ENCODE measurements at regions not wholly inside any gene's neighbourhood (a gene's known extent, or its start where the extent isn't known, plus 50 kb on each side); places are given as distances from the start of the nearest gene placed in this dataset.
A peak's percentile ranks its signal among the peaks of the same experiment; 100 is the strongest.

DNA sequence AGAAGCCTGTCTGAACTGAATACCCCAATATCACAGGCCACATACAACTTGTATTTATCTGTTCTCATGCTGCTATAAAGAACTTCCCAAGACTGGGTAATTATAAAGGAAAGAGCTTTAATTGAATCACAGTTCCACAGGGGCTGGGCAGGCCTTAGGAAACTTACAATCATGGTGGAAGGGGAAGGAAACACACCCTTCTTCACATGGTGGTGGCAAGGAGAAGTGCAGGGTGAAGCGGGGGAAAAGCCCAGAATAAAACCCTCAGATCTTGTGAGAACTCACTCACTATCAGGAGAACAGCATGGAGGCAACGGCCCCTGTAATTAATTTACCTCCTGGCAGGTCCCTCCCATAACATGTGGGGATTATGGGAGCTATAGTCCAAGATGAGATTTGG lies 50.3 kb upstream of the FNDC1 start:
- no peak for DNase-seq

GRCh38 chr6:159117563-159117962 lies 51.6 kb upstream of the FNDC1 start:
- DNase-seq = no peak

DNA sequence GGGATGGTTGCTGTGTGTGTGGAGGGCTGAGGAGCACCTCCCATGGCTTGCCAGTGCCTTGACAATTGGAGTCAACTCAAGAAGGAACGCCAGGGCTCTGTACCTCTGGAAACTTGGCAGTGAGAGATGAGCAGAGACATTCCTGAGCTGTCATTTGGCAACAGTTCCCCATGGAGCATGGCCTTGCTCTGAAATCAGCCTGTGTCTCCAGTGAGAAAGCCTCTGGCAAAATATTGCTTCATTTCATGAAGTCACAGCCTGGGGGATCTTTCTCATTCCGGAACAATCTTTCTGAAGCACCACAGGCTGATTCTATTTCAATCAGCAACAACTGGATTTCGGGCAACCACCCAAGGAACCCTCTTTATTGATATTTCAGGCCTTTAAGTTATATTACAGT lies 52.2 kb upstream of the FNDC1 start:
- peak; percentile 30 to 37 for DNase-seq

DNA sequence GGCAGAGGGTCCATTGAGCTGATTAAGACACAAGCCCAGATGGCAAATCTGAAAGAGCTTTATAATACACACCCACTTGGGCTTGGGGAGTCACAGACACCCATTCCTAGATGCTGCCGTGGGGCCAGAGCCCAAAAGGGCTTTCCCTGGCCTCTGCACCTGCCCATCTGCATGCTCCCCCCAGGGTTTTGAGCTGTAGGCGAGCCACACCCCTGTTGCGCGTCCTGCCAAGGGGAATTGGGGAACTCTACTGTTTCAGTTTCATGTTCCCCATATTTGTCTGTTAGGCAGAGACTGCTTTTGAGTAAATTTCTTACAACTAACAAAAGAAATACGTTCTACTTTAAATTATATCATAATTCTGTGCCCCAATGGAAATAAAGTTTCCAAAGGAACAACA lies 52.9 kb upstream of the FNDC1 start:
- no peak for DNase-seq

DNA sequence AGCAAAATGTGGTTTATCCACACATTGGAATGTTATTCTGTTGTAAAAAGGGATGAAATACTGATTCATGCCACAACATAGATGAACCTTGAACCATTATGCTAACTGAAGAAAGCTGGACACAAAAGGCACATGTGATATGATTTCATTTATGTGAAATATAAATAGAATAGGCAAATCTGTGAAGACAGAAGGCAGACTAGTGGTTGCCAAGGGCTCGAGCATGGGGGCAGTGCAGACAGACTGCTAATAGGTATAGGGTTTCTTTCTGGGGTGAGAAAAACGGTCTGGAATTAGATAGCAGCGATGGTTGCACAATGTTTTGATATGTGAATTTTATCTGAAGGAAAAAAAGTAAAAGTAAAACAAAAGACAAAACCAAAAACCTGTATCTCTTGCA lies 54.6 kb upstream of the FNDC1 start:
- DNase-seq = no peak

GRCh38 chr6:159113223-159113622 lies 56.0 kb upstream of the FNDC1 start:
- DNase-seq = no peak

- no peak for DNase-seq
These were observed 56.5 kb upstream of the FNDC1 start for GRCh38 chr6:159112714-159113113.

DNA sequence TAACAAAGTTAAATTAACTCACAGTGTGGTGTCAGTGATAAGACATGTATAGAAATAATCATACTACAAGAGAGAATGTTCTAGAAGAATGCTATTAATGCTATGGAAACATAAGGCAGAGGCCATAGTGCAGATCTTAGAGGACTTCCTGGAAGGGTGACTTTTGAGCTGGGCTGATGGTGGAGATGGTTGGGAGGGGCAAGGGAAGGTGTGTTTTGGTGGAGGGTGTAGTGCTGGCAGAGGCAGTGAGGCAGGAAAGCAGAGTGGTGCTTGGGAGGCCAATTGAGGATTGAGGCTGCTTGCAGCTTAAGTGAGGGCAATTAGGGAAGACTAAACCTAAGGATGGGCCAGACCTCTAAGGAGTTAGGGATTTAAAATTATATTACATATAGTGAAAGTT lies 58.5 kb upstream of the FNDC1 start:
- DNase-seq = no peak

DNA sequence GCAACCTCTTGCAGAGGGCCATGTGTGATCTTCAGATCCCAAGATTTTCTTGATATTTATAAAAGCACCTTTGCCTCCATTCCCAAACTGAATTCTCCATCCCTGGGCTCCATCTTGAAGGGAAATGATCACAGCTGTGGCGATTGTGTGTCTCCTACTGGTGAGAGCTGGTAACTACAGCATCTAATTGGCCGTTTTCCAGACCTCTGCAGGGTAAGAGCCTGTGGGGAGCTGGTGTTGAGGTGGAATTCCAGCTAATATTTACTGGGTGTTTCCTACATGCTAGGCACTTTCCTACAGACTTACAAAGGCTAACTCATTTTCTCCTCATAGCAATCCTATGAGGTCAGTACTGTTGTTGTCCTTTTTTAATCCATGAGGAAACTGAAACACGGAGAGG lies 59.2 kb upstream of the FNDC1 start:
- no peak for DNase-seq

DNA sequence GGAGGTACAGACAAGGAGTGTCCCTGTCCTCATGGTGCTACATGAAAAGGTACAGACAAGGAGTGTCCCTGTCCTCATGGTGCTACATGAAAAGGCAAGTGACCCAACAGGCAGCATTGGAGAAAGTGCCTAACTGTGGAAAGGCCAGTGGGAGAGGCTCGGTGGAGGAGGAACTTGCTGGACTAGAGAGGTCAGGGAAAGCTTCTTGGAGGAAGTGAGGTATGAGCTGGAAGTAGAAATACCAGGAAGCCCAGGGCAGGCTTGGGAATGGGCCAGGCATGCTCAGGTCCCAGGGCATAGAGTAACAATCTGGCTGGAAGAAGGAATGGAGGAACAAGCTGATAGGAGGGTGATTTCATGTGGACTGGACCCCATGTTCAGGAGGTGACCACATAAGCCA lies 59.8 kb upstream of the FNDC1 start:
- no peak for DNase-seq

- no peak for DNase-seq
These were observed 60.7 kb upstream of the FNDC1 start for GRCh38 chr6:159108426-159108985.

DNA sequence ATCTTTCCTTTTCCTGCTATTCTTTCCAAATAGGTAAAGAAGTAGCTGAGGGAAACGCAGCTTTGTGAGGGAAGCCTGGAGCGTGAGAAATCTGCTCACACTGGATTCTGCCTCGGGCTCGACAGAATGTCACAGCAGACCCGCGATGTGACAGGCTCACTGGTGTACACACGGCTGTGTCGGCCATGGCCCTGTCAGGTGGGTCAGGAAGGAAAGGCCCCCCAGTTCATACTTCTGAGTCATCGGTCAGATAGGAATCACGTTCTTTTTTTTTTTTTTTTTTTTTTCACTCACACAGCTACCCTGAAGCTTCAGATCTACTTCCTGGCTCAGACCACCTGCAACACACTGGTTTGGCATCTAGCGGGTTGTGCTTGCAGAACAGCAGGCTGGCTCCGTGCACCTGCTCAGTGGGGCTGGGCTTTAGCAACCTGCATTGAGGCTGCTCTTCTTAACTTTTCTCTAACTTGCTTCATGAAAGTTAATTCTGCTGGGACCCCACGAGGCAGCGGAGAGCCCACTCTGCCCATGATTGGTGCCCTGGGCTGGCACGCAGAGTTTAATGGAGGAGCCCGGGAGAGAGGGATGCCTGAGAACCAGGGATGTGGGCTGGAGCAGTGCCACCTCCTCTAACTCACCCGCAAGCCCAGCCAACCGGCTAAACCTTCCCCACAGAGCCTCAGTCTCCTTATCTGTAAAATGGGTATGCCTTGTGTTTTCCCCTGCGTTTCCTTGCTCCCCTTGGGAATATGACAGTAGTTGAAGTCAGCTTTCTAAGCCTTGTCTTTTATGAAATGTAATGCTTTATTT lies 61.5 kb upstream of the FNDC1 start:
- no peak for DNase-seq

GRCh38 chr6:159106627-159107241 lies 61.9 kb upstream of the TAGAP start:
- peak; percentile 52 to 67 for DNase-seq

GRCh38 chr6:159105716-159106115 lies 60.9 kb upstream of the TAGAP start:
- DNase-seq = no peak

GRCh38 chr6:159104931-159105330 lies 60.1 kb upstream of the TAGAP start:
- no peak for DNase-seq

DNA sequence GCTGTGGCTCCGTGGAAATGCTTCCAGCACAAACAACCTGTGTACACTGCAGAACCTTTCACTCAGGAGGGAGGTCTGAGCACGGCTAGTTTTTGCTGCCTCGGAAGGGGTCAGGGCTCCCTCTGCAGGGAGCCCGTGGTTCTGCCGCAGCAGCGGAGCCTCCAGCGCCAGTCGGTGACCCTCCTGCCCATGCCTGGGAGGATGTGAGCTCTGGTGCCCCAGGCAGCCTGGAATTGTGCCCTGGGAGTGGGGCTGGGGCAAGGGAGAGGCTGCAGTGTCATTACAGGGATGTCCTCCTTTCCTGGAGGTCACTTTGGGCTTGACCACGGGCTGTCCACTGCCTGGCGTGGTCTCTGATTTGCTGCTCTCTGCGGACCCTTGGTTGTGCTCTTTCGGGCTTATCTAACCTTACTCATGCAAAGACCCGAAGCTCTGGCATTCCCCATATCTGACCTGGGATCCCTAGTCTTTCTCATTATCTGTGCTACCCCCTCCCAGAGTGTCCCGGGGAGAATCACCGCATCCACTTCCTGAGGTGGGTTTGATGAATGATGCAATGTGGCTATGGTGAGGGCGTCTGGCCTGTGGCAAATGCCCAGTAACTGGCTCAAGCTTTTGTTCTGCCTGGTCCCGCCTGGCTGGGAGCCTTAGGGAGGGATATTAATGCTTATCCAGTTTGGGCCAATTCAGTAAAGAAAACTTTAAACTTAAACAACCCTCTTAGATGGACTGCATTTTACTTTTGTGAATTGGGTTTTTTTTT lies 59.6 kb upstream of the TAGAP start:
- peak in 1 of 2 donors; percentile 56 for DNase-seq

DNA sequence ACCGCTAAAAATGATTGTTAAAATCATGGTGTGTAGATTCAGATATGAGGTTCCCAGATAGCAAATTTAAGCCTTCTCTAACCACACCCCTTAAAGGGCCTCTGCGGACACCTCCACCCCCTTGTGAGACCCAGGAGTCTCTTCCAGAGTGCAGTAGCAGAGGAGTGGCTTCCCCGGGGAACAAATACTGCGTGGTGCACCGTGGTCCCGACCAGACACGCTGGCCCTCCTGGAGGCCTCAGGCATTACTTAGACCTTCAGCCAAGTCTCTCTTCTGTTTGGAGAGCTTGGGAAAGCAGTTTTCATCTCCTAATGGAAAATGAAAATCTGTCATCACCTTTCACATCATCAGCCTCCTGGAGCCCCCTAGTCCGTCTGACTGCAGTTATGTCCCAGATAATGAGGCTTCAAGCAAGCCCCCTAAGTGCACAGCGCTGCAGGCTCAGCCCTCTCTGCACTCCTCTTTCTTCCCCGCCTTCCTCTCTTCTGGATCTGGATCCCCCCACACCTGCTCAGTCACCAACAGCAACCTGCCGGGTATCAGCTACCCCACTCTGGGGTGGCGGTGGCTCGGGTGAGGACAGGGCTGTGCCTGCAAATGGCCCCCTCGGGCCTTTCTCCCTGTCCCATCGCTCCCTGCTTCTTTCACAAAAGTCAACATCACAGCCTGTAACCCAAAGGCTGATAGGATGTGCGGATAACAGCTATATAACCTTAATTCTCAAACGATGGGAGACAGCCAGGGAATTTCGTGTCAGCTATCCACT lies 58.8 kb upstream of the TAGAP start:
- DNase-seq = no peak

DNA sequence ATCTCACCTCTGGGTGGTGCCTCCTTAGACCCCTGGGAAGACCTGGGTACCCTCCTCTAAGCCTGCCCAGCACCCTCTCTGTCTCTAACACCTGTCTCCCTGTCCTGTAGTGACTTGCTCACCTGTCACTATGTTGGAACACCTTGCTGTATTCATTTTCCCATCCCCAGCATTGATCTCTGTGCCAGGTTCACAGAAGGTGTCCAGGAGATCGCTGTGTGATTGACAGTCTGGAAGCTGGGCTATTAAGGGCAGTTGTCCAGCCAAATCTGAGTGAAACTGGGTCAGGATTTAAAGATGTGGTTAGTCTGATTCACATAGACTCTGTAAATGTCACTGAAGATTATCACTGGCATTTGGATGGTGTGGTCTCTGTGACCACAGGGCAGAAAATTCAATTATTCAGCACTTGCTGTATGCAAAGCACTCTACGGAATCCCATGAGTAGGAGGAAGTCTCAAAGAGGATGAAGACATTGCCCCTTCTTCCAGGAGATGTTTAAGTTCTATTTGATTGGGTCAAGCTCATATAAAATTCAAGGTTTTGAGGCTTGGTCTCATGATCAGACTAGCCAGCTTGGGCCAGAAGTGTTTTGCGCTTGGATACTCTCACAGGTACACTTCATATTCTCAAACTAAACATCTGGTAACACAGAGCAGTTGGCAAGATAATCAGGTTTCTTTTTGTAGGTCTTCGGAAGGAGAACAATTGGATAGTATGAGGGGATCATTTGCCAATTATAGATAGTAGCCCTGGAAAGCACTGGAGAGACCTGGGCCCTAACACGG lies 57.8 kb upstream of the TAGAP start:
- no peak for DNase-seq

DNA sequence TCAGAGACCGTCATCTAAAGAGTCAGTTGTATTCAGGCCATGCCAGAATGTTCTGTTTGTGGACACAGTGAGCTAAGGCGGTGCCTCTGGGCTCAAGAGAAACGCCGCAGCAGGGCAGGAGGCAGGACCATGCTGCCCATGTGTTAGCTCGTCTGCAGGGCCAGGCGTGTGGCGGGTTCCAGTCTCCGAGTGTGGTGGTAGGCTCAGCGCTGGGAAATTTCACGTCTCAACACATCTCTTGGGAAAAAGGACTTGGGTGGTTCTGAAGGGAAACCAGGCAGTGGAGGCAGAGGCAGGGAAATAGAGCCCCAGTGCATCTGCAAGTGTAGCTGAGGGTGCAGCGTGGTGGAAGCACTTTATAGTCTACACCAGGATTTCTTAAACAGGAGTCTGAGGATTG lies 56.9 kb upstream of the TAGAP start:
- DNase-seq = no peak

DNA sequence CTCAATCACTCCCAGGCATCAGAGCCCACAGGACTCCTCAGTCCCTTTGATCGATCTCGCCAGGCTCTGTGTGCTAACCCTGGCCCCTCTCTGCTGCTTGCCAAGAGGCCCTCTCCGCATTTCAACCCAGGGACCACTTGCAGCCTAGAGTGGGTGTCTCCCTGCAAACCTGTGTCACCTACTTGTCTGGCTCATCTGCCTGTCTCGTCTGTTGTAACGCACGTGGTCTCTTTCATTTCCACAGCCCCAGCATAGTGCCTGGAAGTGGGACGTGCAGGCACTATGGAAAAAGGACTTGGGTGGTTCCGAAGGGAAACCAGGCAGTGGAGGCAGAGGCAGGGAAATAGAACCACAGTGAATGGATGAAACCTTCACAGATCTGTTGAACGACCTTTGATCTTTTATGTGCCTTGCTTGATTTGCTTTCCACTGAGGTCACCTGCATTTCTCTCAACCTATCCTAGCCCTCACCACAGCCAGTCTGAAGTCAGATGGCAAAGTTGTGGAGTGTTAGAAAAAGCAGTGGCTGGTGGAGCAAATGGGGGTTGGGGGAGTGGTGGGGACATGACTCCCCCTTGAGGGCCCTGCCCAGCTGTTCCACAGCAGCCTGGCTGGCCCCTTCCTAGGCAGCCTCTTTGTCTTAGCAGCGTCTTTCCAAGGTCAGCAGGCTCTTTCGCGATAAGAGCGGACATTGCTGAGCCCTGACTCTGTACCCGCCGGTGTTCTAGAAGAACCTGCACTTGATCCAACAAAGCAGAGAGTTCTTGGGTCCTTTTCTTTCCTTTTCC lies 55.8 kb upstream of the TAGAP start:
- no peak for DNase-seq
